Gastroesophageal sphincter (tissue), 3 donors: ENCODE measurements at regions not wholly inside any gene's neighbourhood (a gene's known extent, or its start where the extent isn't known, plus 50 kb on each side); places are given as distances from the start of the nearest gene placed in this dataset.

Source experiments
- CTCF ChIP-seq, 4 experiments: fragments of 200-600 bp in 2 of 4; fragments of 450-650 bp in 2 of 4; sonication (generic) in 1 of 4; IDR thresholded peaks; one replicate each; pipeline ENCODE4 v1.5.1; 2017 to 2019; ENCODE audit warnings: antibody characterized with exemption in 4 of 4, mild to moderate bottlenecking in 2 of 4, moderate library complexity in 2 of 4
- EP300 ChIP-seq: sonication (generic); formaldehyde crosslinking; IDR thresholded peaks from one replicate; pipeline ENCODE4 v1.6.1; 2017; ENCODE audit warnings: antibody characterized with exemption, mild to moderate bottlenecking
- POLR2A ChIP-seq, 2 donors: fragments of 450-650 bp; IDR thresholded peaks; one replicate each; pipeline ENCODE4 v1.6.1; 2017; ENCODE audit warnings: antibody characterized with exemption in 2 of 2, mild to moderate bottlenecking in 2 of 2, moderate library complexity in 1 of 2
- POLR2AphosphoS5 ChIP-seq: sonication (generic); formaldehyde crosslinking; IDR thresholded peaks from one replicate; pipeline ENCODE4 v1.6.1; 2017; ENCODE audit warnings: antibody characterized with exemption

GRCh38 chr16:60741810-60742209 is 1294.4 kb downstream of the CDH8 start:
- TF ChIP-seq POLR2A (IDR thresholded peaks at IDR 0.05) (no peak), EP300 (no peak), CTCF (IDR thresholded peaks at IDR 0.05) (no peak), POLR2AphosphoS5 (no peak)
